ENCODE measurements at regions not wholly inside any gene's neighbourhood (a gene's known extent, or its start where the extent isn't known, plus 50 kb on each side); places are given as distances from the start of the nearest gene placed in this dataset.
A peak's percentile ranks its signal among the peaks of the same experiment; 100 is the strongest.

DNA sequence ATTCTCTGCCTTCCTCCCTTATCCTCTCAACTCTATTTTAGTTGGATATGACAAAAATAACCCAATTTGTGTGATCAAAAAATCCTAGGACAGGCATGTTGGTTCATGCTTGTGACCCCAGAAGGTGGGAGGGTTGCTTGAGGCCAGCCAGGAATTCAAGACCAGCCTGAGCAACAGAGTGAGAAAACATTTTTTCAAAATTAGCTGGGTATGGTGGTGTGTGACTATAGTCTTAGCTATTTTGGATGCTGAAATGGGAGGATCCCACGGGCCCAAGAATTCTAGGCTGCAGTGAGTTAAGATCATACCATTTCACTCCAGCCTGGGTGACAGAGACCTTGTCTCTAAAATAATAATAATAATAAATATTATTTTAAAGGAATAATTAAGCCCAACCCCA is 1383.1 kb upstream of the ADGRL2 start:
- Mint-ChIP-seq H3K27me3 (no peaks in the 10 kb centered on the region), H3K36me3 (no peaks in the 10 kb centered on the region), H3K9me3 (peaks cover 2 to 16% (median 6%) of the 10 kb centered on the region in 5 donors), H3K4me1 (no peaks in the 10 kb centered on the region), H3K27ac (no peak overlapping the region), H3K4me3 (no peak overlapping the region)
- H3K27ac ChIP-seq (ENCODE audit: low read depth, low read length) = no peak overlapping the region
- CTCF ChIA-PET = no interaction called here
- H3K4me1 ChIP-seq (ENCODE audit: insufficient read depth, low read length) = no peaks in the 10 kb centered on the region
- no peak overlapping the region for H3K4me3 ChIP-seq (ENCODE audit: low read length)
- H3K36me3 ChIP-seq (ENCODE audit: insufficient read depth, low read length) = no peaks in the 10 kb centered on the region
- H3K27me3 ChIP-seq (ENCODE audit: insufficient read depth, low read length, poor library complexity, severe bottlenecking) = no peaks in the 10 kb centered on the region
- H3K9me3 ChIP-seq (ENCODE audit: low read length) = no peaks in the 10 kb centered on the region
- DNase-seq = no peak
- POLR2A ChIA-PET = no interaction called here

DNA sequence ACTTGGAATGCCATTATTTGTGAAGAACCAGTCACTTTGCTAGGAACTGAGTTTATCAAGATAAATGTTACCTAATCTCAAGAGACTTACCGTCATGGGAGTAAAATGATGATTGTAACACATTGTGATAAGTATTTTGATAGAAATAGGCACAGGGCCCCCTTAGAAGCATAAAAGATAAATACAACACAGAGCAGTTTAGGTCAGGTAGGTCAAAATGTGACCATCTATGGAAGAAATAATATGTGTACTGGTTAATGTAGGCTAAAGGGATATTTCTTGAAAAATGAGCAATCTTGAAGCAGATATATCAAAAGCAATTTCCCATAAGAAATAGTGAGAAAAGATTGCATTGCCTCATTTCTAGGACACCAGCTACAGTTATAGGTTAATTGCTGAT is 1386.8 kb upstream of the ADGRL2 start:
- H3K36me3 ChIP-seq (ENCODE audit: insufficient read depth, low read length) = no peaks in the 10 kb centered on the region
- Mint-ChIP-seq H3K4me3 (no peak overlapping the region), H3K4me1 (no peaks in the 10 kb centered on the region), H3K27me3 (no peaks in the 10 kb centered on the region), H3K36me3 (no peaks in the 10 kb centered on the region), H3K27ac (no peak overlapping the region), H3K9me3 (peaks cover 5 to 20% (median 8%) of the 10 kb centered on the region in 5 donors)
- H3K27ac ChIP-seq (ENCODE audit: low read depth, low read length) = no peak overlapping the region
- H3K9me3 ChIP-seq (ENCODE audit: low read length) = no peaks in the 10 kb centered on the region
- H3K27me3 ChIP-seq (ENCODE audit: insufficient read depth, low read length, poor library complexity, severe bottlenecking) = no peaks in the 10 kb centered on the region
- ChIA-PET CTCF (no interaction called here), POLR2A (no interaction called here)
- H3K4me1 ChIP-seq (ENCODE audit: insufficient read depth, low read length) = no peaks in the 10 kb centered on the region
- no peak overlapping the region for H3K4me3 ChIP-seq (ENCODE audit: low read length)
- DNase-seq = no peak

DNA sequence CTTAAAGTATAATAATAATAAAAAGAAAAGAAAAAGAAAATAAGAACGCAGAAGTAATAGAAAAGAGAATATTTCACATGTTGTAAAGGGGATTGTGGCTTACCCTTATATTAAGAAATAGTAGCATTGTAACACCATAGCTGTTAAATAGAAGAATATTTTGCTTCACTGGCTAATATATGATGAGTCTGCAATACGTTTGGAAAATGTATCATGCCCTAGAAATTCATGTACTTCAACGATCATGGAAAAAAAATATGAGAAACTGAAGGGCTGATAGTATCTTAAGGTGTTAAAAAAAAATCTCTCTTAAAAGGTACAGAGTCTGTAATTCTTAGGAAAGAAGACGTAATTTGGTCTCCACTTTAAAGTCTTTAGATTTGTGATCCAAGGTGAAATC is 1390.5 kb upstream of the ADGRL2 start:
- H3K4me1 Mint-ChIP-seq = no peaks in the 10 kb centered on the region
- no peaks in the 10 kb centered on the region for H3K27me3 ChIP-seq (ENCODE audit: insufficient read depth, low read length, poor library complexity, severe bottlenecking)
- no peaks in the 10 kb centered on the region for H3K4me1 ChIP-seq (ENCODE audit: insufficient read depth, low read length)
- ChIA-PET POLR2A (no interaction called here), CTCF (no interaction called here)
- DNase-seq = no peak
- H3K27ac ChIP-seq (ENCODE audit: low read depth, low read length) = no peak overlapping the region
- no peak overlapping the region for H3K27ac Mint-ChIP-seq
- no peaks in the 10 kb centered on the region for H3K9me3 ChIP-seq (ENCODE audit: low read length)
- no peak overlapping the region for H3K4me3 ChIP-seq (ENCODE audit: low read length)
- H3K27me3 Mint-ChIP-seq = no peaks in the 10 kb centered on the region
- H3K4me3 Mint-ChIP-seq = no peak overlapping the region
- no peaks in the 10 kb centered on the region for H3K36me3 Mint-ChIP-seq
- no peaks in the 10 kb centered on the region for H3K36me3 ChIP-seq (ENCODE audit: insufficient read depth, low read length)
- H3K9me3 Mint-ChIP-seq = peaks cover 2 to 26% (median 6%) of the 10 kb centered on the region in 5 donors

DNA sequence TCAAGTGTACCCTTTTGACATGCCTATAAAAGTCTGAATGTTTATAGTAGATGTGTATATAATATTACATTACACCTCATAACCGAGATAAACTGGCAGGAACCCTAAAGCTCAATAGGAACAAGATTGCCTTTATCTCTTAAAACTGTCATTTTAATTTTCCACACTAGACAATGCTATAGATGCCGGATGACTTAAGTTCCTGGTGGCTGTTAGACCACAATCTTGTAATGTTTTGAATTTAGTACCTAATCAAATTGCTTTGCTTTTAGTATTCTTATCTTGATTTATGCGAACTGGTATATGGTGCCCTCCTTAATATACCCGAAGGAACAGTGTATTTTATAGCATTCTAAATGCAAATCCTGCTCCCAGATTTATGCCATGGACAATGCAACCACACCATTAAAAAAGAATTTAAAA is 1397.0 kb upstream of the ADGRL4 start:
- Histone ChIP-seq H3K4me1 (ENCODE audit: insufficient read depth, low read length) (no peaks in the 10 kb centered on the region), H3K27ac (ENCODE audit: low read depth, low read length) (no peak overlapping the region), H3K36me3 (ENCODE audit: insufficient read depth, low read length) (no peaks in the 10 kb centered on the region), H3K4me3 (ENCODE audit: low read length) (no peak overlapping the region), H3K9me3 (ENCODE audit: low read length) (no peaks in the 10 kb centered on the region), H3K27me3 (ENCODE audit: insufficient read depth, low read length, poor library complexity, severe bottlenecking) (no peaks in the 10 kb centered on the region)
- ChIA-PET POLR2A (no interaction called here), CTCF (no interaction called here)
- H3K36me3 Mint-ChIP-seq = no peaks in the 10 kb centered on the region
- H3K4me1 Mint-ChIP-seq = no peaks in the 10 kb centered on the region
- H3K4me3 Mint-ChIP-seq = no peak overlapping the region
- no peak for DNase-seq
- H3K9me3 Mint-ChIP-seq = peaks cover 6 to 20% (median 13%) of the 10 kb centered on the region in 5 donors
- peaks cover 0 to 2% of the 10 kb centered on the region in 2 donors for H3K27me3 Mint-ChIP-seq
- no peak overlapping the region for H3K27ac Mint-ChIP-seq

DNA sequence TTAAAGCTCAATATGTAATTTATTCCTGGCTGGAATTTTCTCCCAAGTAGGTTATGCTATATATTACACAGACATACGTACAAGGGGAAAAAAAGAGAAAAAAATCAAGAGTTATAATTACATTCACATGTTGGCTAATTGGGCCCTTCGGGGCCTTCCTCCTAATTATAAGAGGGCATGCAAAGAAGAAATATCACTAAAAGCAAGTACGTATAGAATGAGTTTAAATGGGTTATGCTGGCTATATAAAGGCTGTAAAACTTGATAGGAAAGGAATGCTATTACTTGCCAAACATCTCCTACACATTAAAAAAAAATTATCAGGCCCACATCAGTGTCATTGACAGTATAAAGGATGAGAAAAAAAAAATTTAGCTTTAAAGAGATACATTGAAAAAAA is 1396.1 kb upstream of the ADGRL4 start:
- no peaks in the 10 kb centered on the region for H3K4me1 ChIP-seq (ENCODE audit: insufficient read depth, low read length)
- Mint-ChIP-seq H3K27me3 (peaks cover 0 to 2% of the 10 kb centered on the region in 2 donors), H3K9me3 (peaks cover 6 to 20% (median 13%) of the 10 kb centered on the region in 5 donors), H3K36me3 (no peaks in the 10 kb centered on the region), H3K27ac (peak overlapping the region in 1 of 8 donors; percentile 26), H3K4me3 (no peak overlapping the region), H3K4me1 (no peaks in the 10 kb centered on the region)
- DNase-seq = no peak
- ChIA-PET POLR2A (no interaction called here), CTCF (no interaction called here)
- H3K4me3 ChIP-seq (ENCODE audit: low read length) = no peak overlapping the region
- H3K9me3 ChIP-seq (ENCODE audit: low read length) = no peaks in the 10 kb centered on the region
- H3K27me3 ChIP-seq (ENCODE audit: insufficient read depth, low read length, poor library complexity, severe bottlenecking) = no peaks in the 10 kb centered on the region
- H3K27ac ChIP-seq (ENCODE audit: low read depth, low read length) = no peak overlapping the region
- no peaks in the 10 kb centered on the region for H3K36me3 ChIP-seq (ENCODE audit: insufficient read depth, low read length)

DNA sequence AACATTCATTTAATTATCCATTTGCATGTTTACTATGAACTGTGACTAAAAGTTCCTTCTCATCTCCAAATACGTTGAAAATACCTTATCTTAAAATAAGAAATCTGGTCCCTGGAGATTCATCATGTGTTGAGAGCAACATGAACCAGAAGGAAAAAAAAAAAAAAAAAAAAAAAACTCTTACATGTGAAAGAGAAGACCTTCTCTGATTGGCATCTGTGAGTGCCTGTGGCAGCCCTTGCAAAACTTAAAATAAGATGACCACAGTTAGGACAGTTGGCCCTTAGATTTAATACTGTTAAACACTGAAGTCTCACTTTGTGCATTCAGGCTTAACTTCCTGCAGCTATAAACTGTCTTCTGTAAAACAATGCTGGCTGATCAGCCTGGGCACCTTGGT is 1395.2 kb upstream of the ADGRL4 start:
- Histone ChIP-seq H3K4me3 (ENCODE audit: low read length) (no peak overlapping the region), H3K4me1 (ENCODE audit: insufficient read depth, low read length) (no peaks in the 10 kb centered on the region), H3K36me3 (ENCODE audit: insufficient read depth, low read length) (no peaks in the 10 kb centered on the region), H3K27ac (ENCODE audit: low read depth, low read length) (no peak overlapping the region), H3K9me3 (ENCODE audit: low read length) (no peaks in the 10 kb centered on the region), H3K27me3 (ENCODE audit: insufficient read depth, low read length, poor library complexity, severe bottlenecking) (no peaks in the 10 kb centered on the region)
- Mint-ChIP-seq H3K4me3 (no peak overlapping the region), H3K9me3 (peaks cover 6 to 20% (median 13%) of the 10 kb centered on the region in 5 donors), H3K36me3 (no peaks in the 10 kb centered on the region), H3K4me1 (no peaks in the 10 kb centered on the region), H3K27me3 (peaks cover 0 to 2% of the 10 kb centered on the region in 2 donors), H3K27ac (no peak overlapping the region)
- DNase-seq = no peak
- ChIA-PET POLR2A (no interaction called here), CTCF (no interaction called here)

DNA sequence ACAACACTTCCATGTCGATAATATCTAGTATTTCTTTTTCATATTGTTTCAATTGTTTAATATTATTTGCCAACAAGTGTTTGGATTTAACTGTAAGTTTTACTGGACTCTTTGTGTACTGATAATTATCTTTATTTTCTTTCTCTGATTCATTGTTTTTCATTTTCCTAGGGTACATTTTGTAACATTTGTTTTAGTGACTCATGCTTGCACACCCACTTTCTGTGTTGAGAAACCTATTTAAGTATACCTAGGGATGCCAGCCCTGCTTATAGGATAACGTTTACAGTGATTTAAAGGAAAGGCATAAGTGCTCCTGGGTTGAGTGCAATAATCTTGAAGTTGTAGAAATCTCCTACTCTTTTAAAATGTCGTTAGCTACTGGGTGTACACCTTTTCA is 1386.0 kb upstream of the ADGRL4 start:
- H3K4me1 ChIP-seq (ENCODE audit: insufficient read depth, low read length) = no peaks in the 10 kb centered on the region
- DNase-seq = no peak
- Mint-ChIP-seq H3K4me1 (no peaks in the 10 kb centered on the region), H3K36me3 (no peaks in the 10 kb centered on the region), H3K9me3 (peaks cover 2 to 29% (median 7%) of the 10 kb centered on the region in 5 donors), H3K4me3 (no peak overlapping the region), H3K27ac (no peak overlapping the region), H3K27me3 (no peaks in the 10 kb centered on the region)
- no peaks in the 10 kb centered on the region for H3K27me3 ChIP-seq (ENCODE audit: insufficient read depth, low read length, poor library complexity, severe bottlenecking)
- POLR2A ChIA-PET = no interaction called here
- CTCF ChIA-PET = no interaction called here
- H3K27ac ChIP-seq (ENCODE audit: low read depth, low read length) = no peak overlapping the region
- H3K36me3 ChIP-seq (ENCODE audit: insufficient read depth, low read length) = no peaks in the 10 kb centered on the region
- H3K4me3 ChIP-seq (ENCODE audit: low read length) = no peak overlapping the region
- no peaks in the 10 kb centered on the region for H3K9me3 ChIP-seq (ENCODE audit: low read length)

DNA sequence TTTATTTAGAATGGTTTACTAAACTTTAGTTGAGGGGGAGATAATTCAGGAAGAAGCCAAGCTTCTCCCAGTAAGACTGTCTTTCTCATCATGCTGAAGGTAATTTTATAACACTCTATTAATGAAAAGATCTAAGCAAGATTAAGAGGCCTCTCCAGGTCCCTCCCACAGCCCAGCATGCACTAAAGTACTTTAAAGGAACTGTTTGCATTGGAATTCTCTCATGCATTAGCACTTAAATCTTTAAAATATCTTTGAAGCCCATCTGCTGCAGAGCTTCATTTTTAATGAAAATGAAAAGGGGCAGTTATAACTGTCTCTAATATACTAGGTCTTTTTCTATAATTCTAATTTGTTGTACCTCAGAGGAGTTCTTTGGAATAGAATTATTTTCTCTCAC is 1379.1 kb upstream of the ADGRL4 start:
- Histone ChIP-seq H3K4me3 (ENCODE audit: low read length) (no peak overlapping the region), H3K4me1 (ENCODE audit: insufficient read depth, low read length) (no peaks in the 10 kb centered on the region), H3K27me3 (ENCODE audit: insufficient read depth, low read length, poor library complexity, severe bottlenecking) (no peaks in the 10 kb centered on the region), H3K9me3 (ENCODE audit: low read length) (no peaks in the 10 kb centered on the region), H3K36me3 (ENCODE audit: insufficient read depth, low read length) (no peaks in the 10 kb centered on the region), H3K27ac (ENCODE audit: low read depth, low read length) (no peak overlapping the region)
- POLR2A ChIA-PET = no interaction called here
- Mint-ChIP-seq H3K27me3 (no peaks in the 10 kb centered on the region), H3K4me1 (no peaks in the 10 kb centered on the region), H3K9me3 (peaks cover 3 to 20% (median 12%) of the 10 kb centered on the region in 5 donors), H3K4me3 (no peak overlapping the region), H3K27ac (no peak overlapping the region), H3K36me3 (no peaks in the 10 kb centered on the region)
- no peak for DNase-seq
- CTCF ChIA-PET = no interaction called here

DNA sequence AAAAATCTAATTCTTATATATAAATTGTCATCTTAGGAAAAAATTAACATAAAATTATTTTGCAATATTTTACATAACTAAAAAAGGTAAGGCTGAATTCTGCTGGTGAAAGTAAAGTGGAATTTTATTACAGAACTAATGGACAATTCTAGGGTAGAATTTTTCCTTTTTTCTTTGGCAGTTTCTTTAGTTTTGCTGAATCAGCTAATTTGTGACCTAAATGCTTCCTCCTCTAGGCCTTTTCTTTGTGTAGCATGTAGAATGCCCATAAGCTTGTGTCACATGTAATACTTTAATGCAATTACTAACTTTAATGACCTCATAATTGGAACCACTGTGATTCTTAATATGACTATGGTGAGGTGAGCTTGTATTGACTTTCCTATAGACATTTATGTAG is 1378.4 kb upstream of the ADGRL4 start:
- no peaks in the 10 kb centered on the region for H3K36me3 Mint-ChIP-seq
- Histone ChIP-seq H3K4me3 (ENCODE audit: low read length) (no peak overlapping the region), H3K27me3 (ENCODE audit: insufficient read depth, low read length, poor library complexity, severe bottlenecking) (no peaks in the 10 kb centered on the region), H3K9me3 (ENCODE audit: low read length) (no peaks in the 10 kb centered on the region), H3K27ac (ENCODE audit: low read depth, low read length) (no peak overlapping the region), H3K36me3 (ENCODE audit: insufficient read depth, low read length) (no peaks in the 10 kb centered on the region), H3K4me1 (ENCODE audit: insufficient read depth, low read length) (no peaks in the 10 kb centered on the region)
- H3K4me1 Mint-ChIP-seq = no peaks in the 10 kb centered on the region
- ChIA-PET CTCF (no interaction called here), POLR2A (no interaction called here)
- DNase-seq = no peak
- no peak overlapping the region for H3K27ac Mint-ChIP-seq
- H3K9me3 Mint-ChIP-seq = peaks cover 3 to 22% (median 12%) of the 10 kb centered on the region in 5 donors
- no peaks in the 10 kb centered on the region for H3K27me3 Mint-ChIP-seq
- H3K4me3 Mint-ChIP-seq = no peak overlapping the region
